B cell (primary cell): ENCODE measurements at regions not wholly inside any gene's neighbourhood (a gene's known extent, or its start where the extent isn't known, plus 50 kb on each side); places are given as distances from the start of the nearest gene placed in this dataset.

ENCODE experiments used
- ATAC-seq: fragments of 200-7000 bp; cut with Tn5 transposase; one replicate; pipeline ENCODE4 v1.10.0; 2021; ENCODE audit warnings: low read depth, mild to moderate bottlenecking, moderate number of reproducible peaks, moderate library complexity
- CTCF ChIA-PET: fragments of 350-600 bp; sonication (Branson Sonifier 250); formaldehyde crosslinking; loops from one replicate; lab custom pipeline; 2021; ENCODE audit warnings: antibody characterized with exemption, inconsistent platforms; lab: Charles Lee
- POLR2A ChIA-PET: fragments of 350-600 bp; sonication (Branson Sonifier 250); formaldehyde crosslinking; loops from one replicate; lab custom pipeline; 2021; ENCODE audit warnings: antibody characterized with exemption; lab: Charles Lee
- DNase-seq: peaks from one replicate; pipeline ENCODE4 v3.0.0; 2013
- H2AFZ ChIP-seq: 2 replicates; pipeline ENCODE4 v1.6.1; 2012; ENCODE audit warnings: mild to moderate bottlenecking, low read depth, low read length; ENCODE audit not compliant: insufficient read depth, poor library complexity, severe bottlenecking
- H3K27ac ChIP-seq, 2 donors: 1 replicate in 1 of 2; 2 replicates in 1 of 2; pipeline ENCODE4 v1.5.1; 2012 to 2013; ENCODE audit warnings: low read length in 2 of 2, mild to moderate bottlenecking in 2 of 2, moderate library complexity in 1 of 2
- H3K27me3 ChIP-seq, 4 experiments: fragments of 200-600 bp in 1 of 4; sonication (generic) in 1 of 4; replicated peaks in 1 of 4; 1 replicate in 2 of 4; 2 replicates in 2 of 4; pipeline versions ENCODE4 v1.6.1 to v1.7.0; 2013 to 2016; ENCODE audit warnings: low read length in 3 of 4, mild to moderate bottlenecking in 2 of 4, mixed read lengths in 1 of 4, moderate library complexity in 1 of 4; ENCODE audit not compliant: insufficient read depth in 4 of 4, control insufficient read depth in 3 of 4; ENCODE audit errors: control extremely low read depth in 1 of 4
- H3K36me3 ChIP-seq, 2 experiments: replicated peaks in 1 of 2; 1 replicate in 1 of 2; 2 replicates in 1 of 2; pipeline versions ENCODE4 v1.6.1 to v1.7.1; 2013; ENCODE audit warnings: low read length in 1 of 2; ENCODE audit not compliant: insufficient read depth in 2 of 2, control insufficient read depth in 1 of 2; ENCODE audit errors: control extremely low read depth in 1 of 2, extremely low read depth in 1 of 2
- H3K4me1 ChIP-seq, 2 donors: fragments of 200-600 bp in 1 of 2; sonication (generic) in 1 of 2; 1 replicate in 1 of 2; 2 replicates in 1 of 2; pipeline versions ENCODE4 v1.5.1 to v1.6.1; 2013 to 2017; ENCODE audit warnings: low read length in 2 of 2; ENCODE audit not compliant: control insufficient read depth in 2 of 2, insufficient read depth in 2 of 2
- H3K4me2 ChIP-seq: replicated peaks from 2 replicates; pipeline ENCODE3; 2012; ENCODE audit warnings: mild to moderate bottlenecking, low read depth, low read length; ENCODE audit not compliant: poor library complexity, severe bottlenecking
- H3K4me3 ChIP-seq, 5 experiments: fragments of 200-600 bp in 1 of 5; sonication (generic) in 1 of 5; 1 replicate in 3 of 5; 2 replicates in 2 of 5; pipeline versions ENCODE4 v1.5.1 to v1.7.0; 2011 to 2016; ENCODE audit warnings: low read length in 4 of 5, mild to moderate bottlenecking in 4 of 5, low read depth in 2 of 5, control low read depth in 1 of 5, moderate library complexity in 1 of 5; ENCODE audit not compliant: insufficient read depth in 1 of 5; ENCODE audit errors: control extremely low read depth in 1 of 5, extremely low read depth in 1 of 5
- H3K79me2 ChIP-seq: fragments of 200-600 bp; sonication (generic); one replicate; pipeline ENCODE4 v1.6.0; 2016; ENCODE audit warnings: low read length; ENCODE audit not compliant: control insufficient read depth, insufficient read depth
- H3K9ac ChIP-seq: fragments of 200-600 bp; sonication (generic); 2 replicates; pipeline ENCODE4 v1.6.1; 2017; ENCODE audit warnings: mild to moderate bottlenecking, low read length, moderate library complexity
- H3K9me3 ChIP-seq, 3 donors: one replicate each; pipeline versions ENCODE4 v1.6.1 to v1.7.1; 2013; ENCODE audit warnings: low read length in 2 of 3; ENCODE audit not compliant: control insufficient read depth in 2 of 3, insufficient read depth in 1 of 3; ENCODE audit errors: control extremely low read depth in 1 of 3
- H4K20me1 ChIP-seq: 2 replicates; pipeline ENCODE4 v1.6.0; 2012; ENCODE audit warnings: mild to moderate bottlenecking, low read length; ENCODE audit not compliant: insufficient read depth, control insufficient read depth, poor library complexity, severe bottlenecking
- H3K27ac Mint-ChIP-seq: one replicate; pipeline ENCODE4 v1.8.0; 2021; ENCODE audit warnings: mixed read lengths
- H3K27me3 Mint-ChIP-seq: one replicate; pipeline ENCODE4 v1.8.0; 2021; ENCODE audit warnings: mixed read lengths
- H3K4me1 Mint-ChIP-seq: one replicate; pipeline ENCODE4 v1.8.0; 2021; ENCODE audit warnings: mixed read lengths
- H3K4me3 Mint-ChIP-seq: one replicate; pipeline ENCODE4 v1.8.0; 2021; ENCODE audit warnings: mixed read lengths
- H3K9me3 Mint-ChIP-seq: one replicate; pipeline ENCODE4 v1.8.0; 2022; ENCODE audit warnings: mixed read lengths; ENCODE audit not compliant: insufficient read depth
- EZH2 ChIP-seq: IDR thresholded peaks from 2 replicates; pipeline ENCODE4 v1.6.1; 2012; ENCODE audit warnings: borderline replicate concordance, low read depth, mild to moderate bottlenecking, moderate library complexity, low read length; ENCODE audit not compliant: insufficient read depth, poor library complexity, severe bottlenecking
- WGBS: methylation state at CpG from one replicate; pipeline ENCODE4 v1.1.5; 2013; ENCODE audit warnings: missing lambda C conversion rate; ENCODE audit not compliant: insufficient coverage; 5-methylcytosine and 5-hydroxymethylcytosine counted together
- intact Hi-C: fragments of 100-400 bp; cut with micrococcal nuclease; formaldehyde crosslinking; loops from one replicate; pipeline ENCODE4 v1.10.0; 2022
- TF ChIP-seq, protein P1 (sequence below): fragments of 200-600 bp; IDR thresholded peaks from one replicate; pipeline ENCODE4 v1.8.0; 2022; ENCODE audit warnings: antibody characterized with exemption, mild to moderate bottlenecking

DNA sequence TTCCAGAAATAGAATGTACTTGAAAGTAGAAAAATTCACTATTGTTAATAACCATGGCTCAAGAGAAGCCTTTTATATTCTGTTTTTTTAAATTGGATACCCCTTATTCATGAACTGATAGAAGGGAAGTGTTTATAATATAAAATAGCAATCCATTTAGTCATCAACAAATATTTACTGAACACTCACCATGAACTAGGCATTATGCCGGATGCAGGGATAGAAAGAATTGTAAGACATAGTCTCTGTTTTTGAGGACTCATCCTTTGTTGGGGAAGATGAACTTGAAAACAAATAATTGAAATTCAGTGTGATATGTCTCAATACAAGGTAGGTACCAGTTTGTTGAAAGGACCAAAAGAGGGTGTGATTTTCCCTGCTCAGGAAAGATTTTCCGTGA lies 160.9 kb upstream of the SATB1 start:
- H2AFZ ChIP-seq, result no peak overlapping the region
- 100% methylated on average over 1 of the region's 2 CpGs for WGBS
- Mint-ChIP-seq H3K27ac (no peak overlapping the region), H3K27me3 (peaks cover 6% of the 10 kb centered on the region), H3K4me3 (no peak overlapping the region), H3K4me1 (no peaks in the 10 kb centered on the region), H3K9me3 (no peaks in the 10 kb centered on the region)
- no peak overlapping the region for H3K27ac ChIP-seq
- H3K4me1 ChIP-seq, result no peaks in the 10 kb centered on the region
- no peak overlapping the region for H3K4me2 ChIP-seq
- no peaks in the 10 kb centered on the region for H3K79me2 ChIP-seq
- no peaks in the 10 kb centered on the region for H4K20me1 ChIP-seq
- DNase-seq (no peak), ATAC-seq (no peak)
- no peak overlapping the region for H3K9ac ChIP-seq
- ChIA-PET POLR2A (no interaction called here), CTCF (no interaction called here)
- no peaks in the 10 kb centered on the region for H3K36me3 ChIP-seq
- intact Hi-C loops, result no loop called here
- H3K4me3 ChIP-seq, result no peak overlapping the region
- H3K9me3 ChIP-seq, result no peaks in the 10 kb centered on the region
- peaks cover 0 to 2% (median 0%) of the 10 kb centered on the region in 4 experiments for H3K27me3 ChIP-seq
- TF ChIP-seq, protein P1, sequence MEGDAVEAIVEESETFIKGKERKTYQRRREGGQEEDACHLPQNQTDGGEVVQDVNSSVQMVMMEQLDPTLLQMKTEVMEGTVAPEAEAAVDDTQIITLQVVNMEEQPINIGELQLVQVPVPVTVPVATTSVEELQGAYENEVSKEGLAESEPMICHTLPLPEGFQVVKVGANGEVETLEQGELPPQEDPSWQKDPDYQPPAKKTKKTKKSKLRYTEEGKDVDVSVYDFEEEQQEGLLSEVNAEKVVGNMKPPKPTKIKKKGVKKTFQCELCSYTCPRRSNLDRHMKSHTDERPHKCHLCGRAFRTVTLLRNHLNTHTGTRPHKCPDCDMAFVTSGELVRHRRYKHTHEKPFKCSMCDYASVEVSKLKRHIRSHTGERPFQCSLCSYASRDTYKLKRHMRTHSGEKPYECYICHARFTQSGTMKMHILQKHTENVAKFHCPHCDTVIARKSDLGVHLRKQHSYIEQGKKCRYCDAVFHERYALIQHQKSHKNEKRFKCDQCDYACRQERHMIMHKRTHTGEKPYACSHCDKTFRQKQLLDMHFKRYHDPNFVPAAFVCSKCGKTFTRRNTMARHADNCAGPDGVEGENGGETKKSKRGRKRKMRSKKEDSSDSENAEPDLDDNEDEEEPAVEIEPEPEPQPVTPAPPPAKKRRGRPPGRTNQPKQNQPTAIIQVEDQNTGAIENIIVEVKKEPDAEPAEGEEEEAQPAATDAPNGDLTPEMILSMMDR, result no peak
- TF ChIP-seq EZH2, result no peak

DNA sequence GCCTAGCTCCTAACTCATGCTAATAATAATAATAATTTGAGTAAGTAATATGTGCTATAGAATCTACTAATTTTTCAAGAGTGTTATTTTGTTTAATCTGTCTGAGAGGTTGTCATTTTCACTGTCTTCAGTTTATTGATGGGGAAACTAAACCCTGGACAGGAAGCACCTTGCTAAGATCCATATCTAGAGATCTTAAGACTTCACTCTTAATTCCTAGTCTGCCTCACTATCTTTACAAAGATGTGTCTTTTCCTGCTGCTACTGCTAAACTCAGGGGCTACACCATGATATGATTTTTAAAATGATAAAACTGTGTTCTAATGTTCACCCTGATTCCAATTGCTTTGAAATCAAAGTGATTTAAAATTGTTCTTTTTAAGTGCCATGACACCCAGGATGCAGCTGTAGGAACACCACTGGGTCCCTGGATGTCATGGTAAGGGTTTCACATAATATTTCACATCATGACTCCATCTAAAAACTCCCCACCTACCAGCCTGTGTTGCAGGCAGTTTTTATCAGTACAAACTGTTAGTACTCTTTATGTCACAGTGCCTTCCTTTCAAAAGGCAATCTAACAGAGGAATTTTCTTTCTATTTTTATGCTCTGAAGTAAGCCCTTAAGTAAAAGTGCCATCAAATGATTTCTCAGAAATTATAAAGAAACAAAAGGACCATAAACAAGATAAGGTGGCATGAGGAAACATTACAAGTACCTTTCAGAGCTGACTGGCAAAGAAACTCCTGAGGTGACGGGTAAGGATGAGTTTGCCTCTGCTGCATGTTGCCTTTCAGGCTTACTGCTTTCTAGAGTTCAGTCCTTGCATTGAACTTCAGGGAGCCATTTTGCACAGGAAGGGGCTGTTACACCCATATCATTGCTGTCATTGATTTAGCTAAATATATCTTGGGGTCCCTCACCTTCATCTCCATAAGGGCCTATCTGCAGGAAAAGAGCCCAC lies 160.1 kb upstream of the SATB1 start:
- intact Hi-C loops, result no loop called here
- peaks cover 3% of the 10 kb centered on the region for H3K27me3 Mint-ChIP-seq

More for the DNA sequence above, 160.1 kb upstream of the SATB1 start:
- Histone ChIP-seq H3K4me3 (no peak overlapping the region), H3K79me2 (no peaks in the 10 kb centered on the region), H3K9me3 (no peaks in the 10 kb centered on the region), H2AFZ (no peak overlapping the region), H3K27me3 (peaks cover 0 to 2% (median 0%) of the 10 kb centered on the region in 4 experiments), H3K36me3 (no peaks in the 10 kb centered on the region), H3K4me2 (no peak overlapping the region), H3K4me1 (no peaks in the 10 kb centered on the region), H3K9ac (no peak overlapping the region), H4K20me1 (no peaks in the 10 kb centered on the region), H3K27ac (no peak overlapping the region)
- POLR2A ChIA-PET, result no interaction called here
- TF ChIP-seq, protein P1, result no peak
- TF ChIP-seq EZH2, result no peak
- no peak for DNase-seq
- Mint-ChIP-seq H3K9me3 (no peaks in the 10 kb centered on the region), H3K4me1 (no peaks in the 10 kb centered on the region), H3K27ac (no peak overlapping the region), H3K4me3 (no peak overlapping the region)
- CTCF ChIA-PET, result no interaction called here
- 100% methylated on average over 1 of the region's 1 CpG for WGBS
- no peak for ATAC-seq
